Spleen (tissue), 7 donors: ENCODE measurements at regions not wholly inside any gene's neighbourhood (a gene's known extent, or its start where the extent isn't known, plus 50 kb on each side); places are given as distances from the start of the nearest gene placed in this dataset.

Experiments
- CTCF ChIP-seq, 11 experiments: fragments of 200-600 bp in 7 of 11; fragments of 450-650 bp in 4 of 11; sonication (generic) in 4 of 11; IDR thresholded peaks in 8 of 11; conservative IDR thresholded peaks in 3 of 11; 1 replicate in 7 of 11; 2 replicates in 4 of 11; pipeline versions ENCODE4 v1.4.0 to v1.8.0; 2016 to 2021; ENCODE audit warnings: antibody characterized with exemption in 11 of 11, inconsistent platforms in 4 of 11, mild to moderate bottlenecking in 1 of 11
- POLR2A ChIP-seq, 3 donors: fragments of 450-650 bp; IDR thresholded peaks; one replicate each; pipeline ENCODE4 v1.5.1; 2017; ENCODE audit warnings: antibody characterized with exemption in 3 of 3, mild to moderate bottlenecking in 1 of 3
- donor health status: DM: no; HTN: no; CAD: no; lungs with moderate emphysema.
- donor health status: DM: no; HTN: no; CAD: no.
- donor health status: DM: no; HTN: no; CAD: no.

DNA sequence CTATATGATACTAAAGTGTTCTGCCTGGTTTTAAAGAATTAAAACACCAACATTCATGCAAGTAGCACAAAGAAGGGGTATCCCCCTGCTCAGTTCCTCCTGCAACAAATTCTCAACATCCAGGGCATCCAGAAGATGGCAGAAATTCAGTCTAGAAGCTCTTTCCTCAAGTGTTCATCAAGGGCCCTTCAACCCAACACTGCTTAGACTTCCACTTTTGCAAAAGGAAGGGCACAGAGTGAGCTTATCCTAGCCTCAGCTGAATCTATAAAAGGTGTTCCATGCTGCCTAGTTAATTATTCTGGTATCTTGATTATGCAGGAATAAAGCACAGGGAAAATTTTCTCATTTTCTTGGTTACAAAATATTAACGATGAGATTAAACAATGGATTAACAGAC is 275.8 kb upstream of the CRIM1 start:
- TF ChIP-seq POLR2A (IDR thresholded peaks at IDR 0.05) (no peak), CTCF (IDR thresholded peaks at IDR 0.05 in 8 of 11, conservative IDR thresholded peaks at IDR 0.05 in 3 of 11) (no peak)
